ENCODE measurements at regions not wholly inside any gene's neighbourhood (a gene's known extent, or its start where the extent isn't known, plus 50 kb on each side); places are given as distances from the start of the nearest gene placed in this dataset. TPM values are rescaled to one million over a fixed set of nuclear protein-coding genes. Genes with fewer than 3 reads are reported as not detected.

- POLR2A ChIA-PET, result interaction anchor here (0.7 kb wide), 1 partner anchor 125 kb away, joined by 3 read pairs; no protein-coding TSS in a partner anchor
- H3K4me1 Mint-ChIP-seq, result no peaks in the 10 kb centered on the region
- H3K9me3 Mint-ChIP-seq, result peaks cover 3% of the 10 kb centered on the region
- H3K27me3 Mint-ChIP-seq, result no peaks in the 10 kb centered on the region
- peaks cover 2% of the 10 kb centered on the region for H3K36me3 Mint-ChIP-seq
- no peak for DNase-seq
- H3K27ac Mint-ChIP-seq, result no peak overlapping the region
- ATAC-seq (ENCODE audit: low read depth), result no peak
- no peak overlapping the region for H3K4me3 Mint-ChIP-seq
These were observed 57.2 kb upstream of the RUNX1 start for GRCh38 chr21:35106246-35106835.

GRCh38 chr21:35102488-35103371 lies 53.6 kb upstream of the RUNX1 start:
- Mint-ChIP-seq H3K36me3 (no peaks in the 10 kb centered on the region), H3K4me1 (no peaks in the 10 kb centered on the region), H3K27ac (no peak overlapping the region), H3K27me3 (no peaks in the 10 kb centered on the region), H3K4me3 (no peak overlapping the region), H3K9me3 (no peaks in the 10 kb centered on the region)
- POLR2A ChIA-PET, result interaction anchor here (0.6 to 0.7 kb wide), 2 partner anchors 102 to 403 kb away, joined by 3 to 6 read pairs; no protein-coding TSS in a partner anchor
- peak; percentile 88 for ATAC-seq (ENCODE audit: low read depth)
- DNase-seq, result peak; percentile 35

GRCh38 chr21:35100349-35100811 lies 51.3 kb upstream of the RUNX1 start:
- POLR2A ChIA-PET, result no interaction called here
- no peaks in the 10 kb centered on the region for H3K36me3 Mint-ChIP-seq
- DNase-seq (no peak), ATAC-seq (ENCODE audit: low read depth) (no peak)
- H3K9me3 Mint-ChIP-seq, result peaks cover 1% of the 10 kb centered on the region
- peaks cover 3% of the 10 kb centered on the region for H3K4me1 Mint-ChIP-seq
- H3K4me3 Mint-ChIP-seq, result no peak overlapping the region
- no peak overlapping the region for H3K27ac Mint-ChIP-seq
- no peaks in the 10 kb centered on the region for H3K27me3 Mint-ChIP-seq

- no peak for ATAC-seq (ENCODE audit: low read depth)
- no peak overlapping the region for H3K4me3 Mint-ChIP-seq
- POLR2A ChIA-PET, result no interaction called here
These were observed 50.2 kb upstream of the RUNX1 start for GRCh38 chr21:35099310-35099709.

More at GRCh38 chr21:35099310-35099709, 50.2 kb upstream of the RUNX1 start:
- Mint-ChIP-seq H3K27ac (no peak overlapping the region), H3K9me3 (peaks cover 1% of the 10 kb centered on the region), H3K27me3 (no peaks in the 10 kb centered on the region), H3K36me3 (no peaks in the 10 kb centered on the region), H3K4me1 (peaks cover 3% of the 10 kb centered on the region)
- DNase-seq, result no peak

Small RNA genes in the stretch of these regions (microRNA-seq; reads per million reads assigned to microRNA genes)
- not detected for gene MIR802
